Chondrocyte (in vitro differentiated cells): ENCODE measurements at regions not wholly inside any gene's neighbourhood (a gene's known extent, or its start where the extent isn't known, plus 50 kb on each side); places are given as distances from the start of the nearest gene placed in this dataset.

Experiments used
- DNase-seq: peaks from one replicate; pipeline ENCODE4 v3.0.0; 2021; ENCODE audit warnings: mixed read lengths, low spot score
- H3K27ac Mint-ChIP-seq: one replicate; pipeline ENCODE4 v1.8.0; 2021; ENCODE audit warnings: mild to moderate bottlenecking, moderate library complexity, mixed read lengths; ENCODE audit not compliant: unreplicated experiment
- H3K27me3 Mint-ChIP-seq: 2 replicates; pipeline ENCODE4 v1.8.0; 2021; ENCODE audit warnings: low read depth, mixed read lengths
- H3K36me3 Mint-ChIP-seq: 2 replicates; pipeline ENCODE4 v1.8.0; 2021; ENCODE audit warnings: low read depth, mixed read lengths
- H3K4me1 Mint-ChIP-seq: 2 replicates; pipeline ENCODE4 v1.8.0; 2021; ENCODE audit warnings: low read depth, mild to moderate bottlenecking, mixed read lengths
- H3K4me3 Mint-ChIP-seq: one replicate; pipeline ENCODE4 v1.8.0; 2021; ENCODE audit warnings: mild to moderate bottlenecking, moderate library complexity, mixed read lengths; ENCODE audit not compliant: unreplicated experiment
- H3K9me3 Mint-ChIP-seq: 2 replicates; pipeline ENCODE4 v1.8.0; 2021; ENCODE audit warnings: low read depth, mixed read lengths
- CTCF ChIP-seq: fragments of 200-600 bp; sonication (generic); IDR thresholded peaks from 2 replicates; pipeline ENCODE4 v1.5.0; 2021; ENCODE audit warnings: antibody characterized with exemption, mild to moderate bottlenecking, moderate library complexity

DNA sequence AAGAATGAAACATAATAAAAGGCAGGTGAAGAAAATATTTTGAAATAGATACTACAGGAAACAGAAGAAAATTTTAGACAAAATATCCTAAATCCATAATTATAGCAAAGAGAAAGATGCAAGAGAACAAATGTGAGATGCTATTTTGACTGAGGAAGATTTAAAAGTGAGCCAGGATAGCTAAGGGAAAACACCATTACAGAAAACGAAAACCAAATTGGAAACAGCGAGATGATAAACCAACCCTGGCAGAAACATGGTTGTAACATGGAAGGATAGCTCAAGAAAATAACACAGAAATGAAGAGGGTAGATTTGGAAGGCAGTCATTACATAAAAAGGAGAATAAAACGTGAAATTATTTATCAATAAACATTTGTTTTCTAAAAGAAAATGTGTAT lies 267.2 kb upstream of the NREP start:
- TF ChIP-seq CTCF: no peak
- no peaks in the 10 kb centered on the region for H3K27me3 Mint-ChIP-seq

DNA sequence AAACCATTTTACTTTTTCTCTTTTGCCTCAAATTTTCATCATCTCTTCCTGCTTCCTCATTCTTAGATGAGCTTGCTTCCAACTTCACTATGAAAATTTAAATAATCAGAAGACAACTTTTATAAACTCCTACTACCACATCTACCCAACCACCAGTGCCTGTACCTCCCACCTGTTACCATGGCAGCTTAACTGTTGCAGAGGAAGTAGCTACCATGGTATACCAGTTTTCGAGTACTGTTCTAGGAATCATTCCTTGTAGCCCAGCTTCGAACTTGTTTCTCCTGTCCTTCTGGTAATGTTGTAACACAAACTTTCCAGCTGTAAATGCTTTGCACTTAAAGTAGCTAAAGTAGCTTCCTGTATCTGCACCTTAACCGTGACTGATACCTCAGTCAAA lies 266.8 kb upstream of the NREP start:
- no peak overlapping the region for H3K4me3 Mint-ChIP-seq
- H3K9me3 Mint-ChIP-seq: no peaks in the 10 kb centered on the region
- H3K27ac Mint-ChIP-seq: no peak overlapping the region
- H3K4me1 Mint-ChIP-seq: peaks cover 6% of the 10 kb centered on the region
- H3K36me3 Mint-ChIP-seq: no peaks in the 10 kb centered on the region
- no peak for TF ChIP-seq CTCF
- DNase-seq: no peak
- no peaks in the 10 kb centered on the region for H3K27me3 Mint-ChIP-seq

More for the DNA sequence above, 267.2 kb upstream of the NREP start:
- no peak for DNase-seq
- Mint-ChIP-seq H3K4me3 (no peak overlapping the region), H3K9me3 (no peaks in the 10 kb centered on the region), H3K36me3 (no peaks in the 10 kb centered on the region), H3K4me1 (peaks cover 6% of the 10 kb centered on the region), H3K27ac (no peak overlapping the region)

GRCh38 chr5:112018846-112019245 lies 261.9 kb upstream of the NREP start:
- Mint-ChIP-seq H3K36me3 (no peaks in the 10 kb centered on the region), H3K4me3 (no peak overlapping the region), H3K9me3 (no peaks in the 10 kb centered on the region), H3K4me1 (peaks cover 13% of the 10 kb centered on the region), H3K27ac (no peak overlapping the region), H3K27me3 (no peaks in the 10 kb centered on the region)
- TF ChIP-seq CTCF: no peak
- DNase-seq: no peak

DNA sequence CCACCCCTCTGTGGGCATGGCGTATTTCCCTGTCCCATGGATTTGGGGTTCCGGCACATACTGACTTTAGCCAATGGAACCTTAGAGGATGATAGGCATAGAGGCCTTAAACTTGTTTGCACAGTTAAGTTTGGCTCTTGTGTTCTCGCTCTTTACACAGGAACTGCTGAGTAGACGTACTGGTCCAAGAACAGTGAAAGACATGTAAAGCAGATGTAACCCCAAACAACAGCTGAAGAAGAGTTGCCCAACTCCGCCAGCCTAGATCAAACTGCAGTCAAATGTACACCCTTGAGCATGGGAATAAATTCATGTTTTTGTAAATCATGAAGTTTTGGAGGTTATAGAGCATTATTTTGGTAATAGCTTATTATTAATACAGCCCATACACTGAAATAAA lies 260.0 kb upstream of the NREP start:
- Mint-ChIP-seq H3K4me1 (peaks cover 16% of the 10 kb centered on the region), H3K27ac (no peak overlapping the region), H3K9me3 (no peaks in the 10 kb centered on the region), H3K36me3 (no peaks in the 10 kb centered on the region), H3K27me3 (no peaks in the 10 kb centered on the region), H3K4me3 (no peak overlapping the region)
- no peak for TF ChIP-seq CTCF
- DNase-seq: no peak

DNA sequence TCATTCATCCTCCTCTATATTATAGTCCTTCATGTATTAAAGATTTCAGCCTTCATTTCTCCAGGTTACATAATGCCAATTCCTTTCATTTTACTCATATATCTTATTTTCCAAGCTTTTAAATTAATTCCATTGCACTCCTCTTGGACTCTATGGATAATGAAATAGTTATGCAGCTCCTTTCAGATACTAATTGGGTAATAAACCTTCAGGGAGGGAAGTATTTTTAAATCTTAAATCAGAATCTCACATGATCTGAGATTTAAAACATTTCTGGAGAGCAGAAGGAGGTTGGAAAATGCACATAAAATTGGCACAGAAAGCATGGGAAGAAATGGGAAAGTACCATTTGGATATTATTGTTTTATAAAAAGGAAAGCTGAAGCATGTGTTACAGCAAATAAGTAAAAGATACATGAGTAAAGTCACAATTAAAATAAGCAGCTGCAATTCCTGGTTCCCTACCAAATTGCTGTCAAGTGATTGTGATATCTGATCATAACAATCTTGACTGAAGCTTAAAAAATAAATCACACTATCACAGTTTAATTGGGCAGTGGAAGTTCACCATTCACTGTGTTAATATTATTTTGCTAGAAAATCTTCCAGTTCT lies 257.9 kb upstream of the NREP start:
- Mint-ChIP-seq H3K36me3 (no peaks in the 10 kb centered on the region), H3K27me3 (no peaks in the 10 kb centered on the region), H3K27ac (peak overlapping the region; percentile 78), H3K4me1 (peaks cover 20% of the 10 kb centered on the region), H3K4me3 (no peak overlapping the region), H3K9me3 (no peaks in the 10 kb centered on the region)
- DNase-seq: no peak
- TF ChIP-seq CTCF: no peak
